ENCODE measurements at regions not wholly inside any gene's neighbourhood (a gene's known extent, or its start where the extent isn't known, plus 50 kb on each side); places are given as distances from the start of the nearest gene placed in this dataset.

GRCh38 chr13:85982102-85982501 lies 182.9 kb upstream of the SLITRK6 start:
- RAD21 ChIA-PET (ENCODE audit: low non-redundant PET in 1 of 2, low total read pairs in 2 of 2, uncharacterized antibody in 2 of 2, unreplicated experiment in 2 of 2) = no interaction called here
- ATAC-seq = no peak
- no peaks in the 10 kb centered on the region for H4K20me1 ChIP-seq (ENCODE audit: insufficient read depth)

More at GRCh38 chr13:85982102-85982501, 182.9 kb upstream of the SLITRK6 start:
- no peak overlapping the region for H3K27ac ChIP-seq (ENCODE audit: low read depth, low read length)
- H3K9me2 ChIP-seq (ENCODE audit: insufficient read depth) = no peaks in the 10 kb centered on the region
- H3K4me2 ChIP-seq (ENCODE audit: low read length) = no peak overlapping the region
- no peaks in the 10 kb centered on the region for H3K27me3 ChIP-seq (ENCODE audit: insufficient read depth, low read length)
- H3K4me1 ChIP-seq (ENCODE audit: control insufficient read depth in 1 of 2, insufficient read depth in 2 of 2, low read length in 2 of 2) = no peaks in the 10 kb centered on the region
- DNase-seq (ENCODE audit: low read depth, low spot score) = no peak
- no peak overlapping the region for H3K9ac ChIP-seq (ENCODE audit: low read length)
- H3K79me2 ChIP-seq (ENCODE audit: insufficient read depth, low read length) = no peaks in the 10 kb centered on the region
- intact Hi-C loops (cut with micrococcal nuclease) = no loop called here
- no peak overlapping the region for H3K4me3 ChIP-seq (replicated peaks in 1 of 2; ENCODE audit: low read depth in 1 of 2, low read length in 2 of 2)
- peaks cover 0 to 8% of the 10 kb centered on the region in 2 experiments; a peak in 2 of 4 replicates for H3K9me3 ChIP-seq (ENCODE audit: control insufficient read depth in 1 of 2, insufficient read depth in 1 of 2, low read depth in 1 of 2, low read length in 2 of 2)
- no peak overlapping the region for H2AFZ ChIP-seq (ENCODE audit: low read depth, low read length, poor library complexity, severe bottlenecking)
- POLR2A ChIA-PET = no interaction called here
- BruUV-seq (replicated peaks) = no TSS peak
- no peaks in the 10 kb centered on the region for H3K36me3 ChIP-seq (ENCODE audit: control insufficient read depth in 1 of 2, insufficient read depth in 2 of 2, low read length in 2 of 2)
- TF ChIP-seq CBX3 (IDR thresholded peaks at IDR 0.05; ENCODE audit: low read depth) = no peak
- TF ChIP-seq ATF3 (IDR thresholded peaks at IDR 0.05) = no peak
- no peak for TF ChIP-seq ZFX (IDR thresholded peaks at IDR 0.05)
- no peak for TF ChIP-seq MAX (IDR thresholded peaks at IDR 0.05)
- TF ChIP-seq SP1 (IDR thresholded peaks at IDR 0.05; ENCODE audit: low read depth) = no peak
- no peak for TF ChIP-seq CTCF (IDR thresholded peaks at IDR 0.05 in 2 of 3, conservative IDR thresholded peaks at IDR 0.05 in 1 of 3; ENCODE audit: borderline replicate concordance in 1 of 3, insufficient read depth in 1 of 3, low read depth in 2 of 3, low read length in 2 of 3)
- no peak for TF ChIP-seq EGR1 (IDR thresholded peaks at IDR 0.05; ENCODE audit: low read depth)
- no peak for TF ChIP-seq REST (IDR thresholded peaks at IDR 0.05; ENCODE audit: low read depth)
- TF ChIP-seq JUND (IDR thresholded peaks at IDR 0.05) = no peak
- TF ChIP-seq POLR2AphosphoS5 (IDR thresholded peaks at IDR 0.05; ENCODE audit: low read depth, low read length) = no peak
- TF ChIP-seq CEBPB (IDR thresholded peaks at IDR 0.05; ENCODE audit: low read depth) = no peak
- CTCF ChIA-PET = no interaction called here

All from HCT116 (cell line).